Neural progenitor cell (in vitro differentiated cells): ENCODE measurements at regions not wholly inside any gene's neighbourhood (a gene's known extent, or its start where the extent isn't known, plus 50 kb on each side); places are given as distances from the start of the nearest gene placed in this dataset.

ENCODE experiments used
- EZH2 ChIP-seq: fragments of 200-600 bp; sonication (generic); IDR thresholded peaks from 2 replicates; pipeline ENCODE4 v1.6.1; 2017; ENCODE audit warnings: antibody characterized with exemption, mild to moderate bottlenecking, moderate library complexity
- EZH2phosphoT487 ChIP-seq: fragments of 200-600 bp; sonication (generic); IDR thresholded peaks from 2 replicates; pipeline ENCODE4 v1.6.1; 2017; ENCODE audit warnings: antibody characterized with exemption
- TF ChIP-seq, protein P1 (sequence below): fragments of 200-600 bp; sonication (generic); IDR thresholded peaks from 2 replicates; pipeline ENCODE4 v1.5.1; 2017; ENCODE audit warnings: antibody characterized with exemption, mild to moderate bottlenecking

DNA sequence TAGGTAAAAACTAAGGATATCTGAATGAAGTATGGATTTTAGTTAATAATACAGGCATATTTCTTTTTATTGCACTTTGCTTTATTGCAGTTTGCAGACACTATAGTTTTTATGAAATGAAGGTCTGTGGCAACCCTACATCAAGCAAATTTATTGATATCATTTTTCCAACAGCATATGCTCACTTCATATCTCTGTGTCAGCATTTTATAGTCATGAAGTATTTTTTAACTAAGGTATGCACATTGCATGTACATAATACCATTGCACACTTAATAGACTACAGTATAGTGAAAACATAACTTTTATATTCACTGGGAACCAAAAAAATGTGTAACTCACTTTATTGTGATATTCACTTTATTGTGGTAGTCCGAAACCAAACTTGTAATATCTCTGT lies 236.3 kb downstream of the SUCLA2 start:
- TF ChIP-seq, protein P1, sequence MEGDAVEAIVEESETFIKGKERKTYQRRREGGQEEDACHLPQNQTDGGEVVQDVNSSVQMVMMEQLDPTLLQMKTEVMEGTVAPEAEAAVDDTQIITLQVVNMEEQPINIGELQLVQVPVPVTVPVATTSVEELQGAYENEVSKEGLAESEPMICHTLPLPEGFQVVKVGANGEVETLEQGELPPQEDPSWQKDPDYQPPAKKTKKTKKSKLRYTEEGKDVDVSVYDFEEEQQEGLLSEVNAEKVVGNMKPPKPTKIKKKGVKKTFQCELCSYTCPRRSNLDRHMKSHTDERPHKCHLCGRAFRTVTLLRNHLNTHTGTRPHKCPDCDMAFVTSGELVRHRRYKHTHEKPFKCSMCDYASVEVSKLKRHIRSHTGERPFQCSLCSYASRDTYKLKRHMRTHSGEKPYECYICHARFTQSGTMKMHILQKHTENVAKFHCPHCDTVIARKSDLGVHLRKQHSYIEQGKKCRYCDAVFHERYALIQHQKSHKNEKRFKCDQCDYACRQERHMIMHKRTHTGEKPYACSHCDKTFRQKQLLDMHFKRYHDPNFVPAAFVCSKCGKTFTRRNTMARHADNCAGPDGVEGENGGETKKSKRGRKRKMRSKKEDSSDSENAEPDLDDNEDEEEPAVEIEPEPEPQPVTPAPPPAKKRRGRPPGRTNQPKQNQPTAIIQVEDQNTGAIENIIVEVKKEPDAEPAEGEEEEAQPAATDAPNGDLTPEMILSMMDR, result no peak
- TF ChIP-seq EZH2 (no peak), EZH2phosphoT487 (no peak)
